ENCODE measurements at regions not wholly inside any gene's neighbourhood (a gene's known extent, or its start where the extent isn't known, plus 50 kb on each side); places are given as distances from the start of the nearest gene placed in this dataset.

DNA sequence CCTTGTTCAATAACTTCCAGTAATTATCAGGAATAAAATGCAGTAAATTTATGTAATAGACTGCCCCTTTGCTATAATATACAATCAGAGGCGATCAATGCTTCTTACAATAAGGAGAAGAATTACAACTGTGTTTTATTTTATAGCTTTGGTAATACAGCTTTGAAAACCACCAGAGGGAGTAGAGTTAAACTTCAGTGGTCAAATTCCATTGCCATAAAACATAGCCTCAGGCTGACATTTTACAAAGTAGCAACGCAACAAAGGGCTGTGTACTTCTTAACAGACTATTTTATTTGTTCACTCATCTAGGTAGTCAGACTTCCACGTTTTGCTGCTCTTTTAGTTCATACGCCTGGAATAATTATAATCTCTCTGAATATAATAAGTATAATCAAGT is 58.5 kb downstream of the TEX13C start:
- TF ChIP-seq CTCF (IDR thresholded peaks at IDR 0.05; ENCODE audit: low read depth, low read length, poor library complexity, severe bottlenecking) (no peak), EZH2phosphoT487 (IDR thresholded peaks at IDR 0.05; ENCODE audit: borderline replicate concordance, low read length) (no peak)
